ENCODE measurements at regions not wholly inside any gene's neighbourhood (a gene's known extent, or its start where the extent isn't known, plus 50 kb on each side); places are given as distances from the start of the nearest gene placed in this dataset.

GRCh38 chr7:149624419-149625339, 127.1 kb upstream of the ZNF746 start (continued):
- TF ChIP-seq RERE (CRISPR knock-in tag; IDR thresholded peaks at IDR 0.05; ENCODE audit: low read depth) (no peak; the same call in 1 of the 2 replicates), AGO2 (optimal IDR thresholded peaks at IDR 0.05; ENCODE audit: low read depth, low read length) (no peak), SP140L (CRISPR knock-in tag; IDR thresholded peaks at IDR 0.05; ENCODE audit: borderline replicate concordance) (no peak), JUN (CRISPR knock-in tag; IDR thresholded peaks at IDR 0.05) (0 out of 2 replicates have a peak, but pooled peaks have one; percentile 50), CBX5 (CRISPR knock-in tag; IDR thresholded peaks at IDR 0.05; ENCODE audit: borderline replicate concordance) (peak; percentile 72; the same call in 1 of the 2 replicates), ZSCAN5A (CRISPR knock-in tag; IDR thresholded peaks at IDR 0.05; ENCODE audit: borderline replicate concordance) (peak; percentile 84; the same call in 1 of the 2 replicates), SIN3B (IDR thresholded peaks at IDR 0.05; ENCODE audit: low read length) (peak; percentile 58; the same call in 1 of the 2 replicates), POLR2AphosphoS5 (IDR thresholded peaks at IDR 0.05; ENCODE audit: low read depth, low read length) (peak; percentile 74), HES4 (CRISPR knock-in tag; IDR thresholded peaks at IDR 0.05; ENCODE audit: borderline replicate concordance) (peak; percentile 79; the same call in 1 of the 2 replicates), EHMT2 (IDR thresholded peaks at IDR 0.05; ENCODE audit: borderline replicate concordance, low read depth, low read length) (no peak), NFATC3 (CRISPR knock-in tag; IDR thresholded peaks at IDR 0.05) (0 out of 2 replicates have a peak, but pooled peaks have one; percentile 51), BCLAF1 (IDR thresholded peaks at IDR 0.05) (no peak), SMAD9 (CRISPR knock-in tag; IDR thresholded peaks at IDR 0.05) (no peak), KAT2B (IDR thresholded peaks at IDR 0.05; ENCODE audit: borderline replicate concordance, low read depth, low read length) (no peak), ZNF557 (CRISPR knock-in tag; IDR thresholded peaks at IDR 0.05) (0 out of 2 replicates have a peak, but pooled peaks have one; percentile 53), ATF1 (CRISPR knock-in tag; IDR thresholded peaks at IDR 0.05) (no peak), PBX3 (CRISPR knock-in tag; IDR thresholded peaks at IDR 0.05; ENCODE audit: borderline replicate concordance) (no peak), SATB2 (CRISPR knock-in tag; IDR thresholded peaks at IDR 0.05) (no peak)

Measured in HepG2 (cell line).